Stimulated activated CD8-positive, alpha-beta memory T cell treated with anti-CD3 and anti-CD28 coated beads, Interleukin-7, amount 100 ng/mL, for 24 hours (primary cell): ENCODE measurements at regions not wholly inside any gene's neighbourhood (a gene's known extent, or its start where the extent isn't known, plus 50 kb on each side); places are given as distances from the start of the nearest gene placed in this dataset.
"Not testable (repeated sequence)": the region's sequence is repeated elsewhere in the genome, so short reads cannot be mapped to it uniquely, and the experiment has no call there.

Experiments
- DNase-seq: peaks from one replicate; pipeline ENCODE4 v3.0.0-alpha.2; 2020; ENCODE audit warnings: low read depth

GRCh38 chr7:68183176-68183575 is 1186.5 kb downstream of the TYW1 start:
- no peak for DNase-seq

- DNase-seq = no peak
These were observed 1189.2 kb downstream of the TYW1 start for GRCh38 chr7:68185631-68186456.

GRCh38 chr7:68187532-68187931 is 1190.9 kb downstream of the TYW1 start:
- DNase-seq = no peak

- DNase-seq = no peak
These were observed 1196.3 kb downstream of the TYW1 start for GRCh38 chr7:68192941-68193340.

GRCh38 chr7:68195642-68196041 is 1199.0 kb downstream of the TYW1 start:
- not testable (repeated sequence) for DNase-seq

- no peak for DNase-seq
These were observed 1203.5 kb downstream of the TYW1 start for GRCh38 chr7:68200051-68200670.

GRCh38 chr7:68203251-68203650 is 1206.6 kb downstream of the TYW1 start:
- DNase-seq = no peak

- DNase-seq = no peak
These were observed 1209.2 kb downstream of the TYW1 start for GRCh38 chr7:68205826-68206225.

GRCh38 chr7:68206946-68207485 is 1210.4 kb downstream of the TYW1 start:
- no peak for DNase-seq

- DNase-seq = no peak
These were observed 1211.0 kb downstream of the TYW1 start for GRCh38 chr7:68207676-68208075.

- no peak for DNase-seq
These were observed 1212.9 kb downstream of the TYW1 start for GRCh38 chr7:68209486-68209885.

- no peak for DNase-seq
These were observed 1217.2 kb downstream of the TYW1 start for GRCh38 chr7:68213838-68214237.

- no peak for DNase-seq
These were observed 1219.4 kb downstream of the TYW1 start for GRCh38 chr7:68216051-68216450.

- no peak for DNase-seq
These were observed 1220.8 kb downstream of the TYW1 start for GRCh38 chr7:68217426-68217825.

- DNase-seq = no peak
These were observed 1221.8 kb downstream of the TYW1 start for GRCh38 chr7:68218461-68218860.

GRCh38 chr7:68222311-68222710 is 1225.7 kb downstream of the TYW1 start:
- no peak for DNase-seq

- DNase-seq = no peak
These were observed 1227.6 kb downstream of the TYW1 start for GRCh38 chr7:68224041-68224741.

- not testable (repeated sequence) for DNase-seq
These were observed 1234.4 kb downstream of the TYW1 start for GRCh38 chr7:68231011-68231410.

GRCh38 chr7:68235937-68236336 is 1239.3 kb downstream of the TYW1 start:
- no peak for DNase-seq

- DNase-seq = no peak
These were observed 1241.7 kb downstream of the TYW1 start for GRCh38 chr7:68238204-68238805.

GRCh38 chr7:68243128-68243527 is 1246.5 kb downstream of the TYW1 start:
- DNase-seq = no peak

- DNase-seq = no peak
These were observed 1247.8 kb downstream of the TYW1 start for GRCh38 chr7:68244389-68244788.
